ENCODE measurements at regions not wholly inside any gene's neighbourhood (a gene's known extent, or its start where the extent isn't known, plus 50 kb on each side); places are given as distances from the start of the nearest gene placed in this dataset.

DNA sequence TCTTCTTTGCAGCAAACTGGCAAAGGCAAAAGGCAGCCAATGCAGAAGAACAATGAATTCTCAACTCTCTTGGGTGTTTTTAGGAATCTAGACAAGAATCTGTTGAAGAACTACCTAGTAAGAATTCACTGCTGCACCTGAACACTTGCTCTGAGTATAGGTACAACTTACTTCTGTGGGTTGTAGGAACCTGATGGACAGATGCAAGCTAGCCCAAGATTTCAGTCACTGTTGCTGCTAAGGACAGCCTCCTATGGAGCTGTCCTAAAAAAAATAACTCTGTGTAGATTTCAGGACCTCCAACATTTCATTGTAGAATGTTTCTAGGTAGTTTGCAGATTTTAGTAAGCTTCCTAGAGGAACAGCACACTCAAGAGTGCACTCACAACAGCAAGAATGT lies 363.5 kb downstream of the CBLN2 start:
- no peak for DNase-seq

DNA sequence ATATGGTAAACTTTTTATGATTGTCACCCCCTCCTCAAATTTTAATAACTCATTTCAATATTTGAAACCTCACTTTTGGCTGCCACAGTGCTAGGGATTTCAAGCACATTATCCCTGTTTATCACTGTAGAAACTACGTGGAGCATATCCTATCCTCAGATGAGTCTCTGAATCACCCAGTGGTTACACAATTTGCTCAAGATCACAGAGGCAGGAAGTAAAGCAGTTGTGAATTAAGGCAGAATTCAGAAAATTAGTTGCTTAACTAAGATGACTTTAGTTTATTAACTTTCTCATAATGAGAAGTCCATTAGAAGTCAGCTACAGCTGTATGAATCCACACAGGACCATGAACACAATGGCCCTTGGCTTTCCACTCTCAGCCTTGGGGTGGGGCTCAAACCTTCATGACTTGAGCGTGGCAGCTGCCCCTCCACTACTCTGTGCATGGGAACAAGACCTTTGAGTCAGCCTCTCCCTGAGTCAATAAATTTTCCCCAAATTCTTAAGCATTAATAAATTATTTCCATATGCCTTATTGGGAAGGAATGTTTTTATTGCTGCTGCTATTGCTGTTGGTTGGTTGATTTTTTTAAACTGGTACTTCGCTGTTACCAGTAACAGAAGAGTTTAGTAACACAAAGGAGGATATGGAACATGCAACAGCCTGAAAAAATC lies 369.0 kb downstream of the CBLN2 start:
- no peak for DNase-seq

GRCh38 chr18:72171596-72171995 lies 372.5 kb downstream of the CBLN2 start:
- DNase-seq = no peak

- no peak for DNase-seq
Measured at GRCh38 chr18:72161691-72162090, 382.5 kb downstream of the CBLN2 start.

GRCh38 chr18:72160510-72161445 lies 383.4 kb downstream of the CBLN2 start:
- DNase-seq = no peak

DNA sequence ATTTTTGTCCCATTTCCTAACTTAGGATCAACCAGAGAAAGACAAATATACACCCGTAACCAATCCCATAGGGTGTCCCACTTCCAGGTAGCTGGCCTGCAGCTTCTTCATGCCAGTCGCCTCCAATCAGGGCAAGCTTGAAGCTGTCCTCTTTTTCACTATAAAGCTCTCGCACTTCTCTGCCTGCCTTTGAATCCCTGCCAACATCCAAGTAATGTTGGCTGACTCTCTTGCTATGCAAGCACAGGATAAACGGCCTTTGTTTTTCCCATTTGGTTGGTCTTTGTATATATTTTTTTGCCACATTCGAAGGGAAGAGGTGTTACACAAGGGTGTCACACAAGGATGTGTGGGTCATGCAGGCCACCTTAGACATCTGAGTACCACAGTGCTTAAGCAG lies 388.8 kb downstream of the CBLN2 start:
- DNase-seq = no peak

GRCh38 chr18:72154926-72155325 lies 389.2 kb downstream of the CBLN2 start:
- no peak for DNase-seq

- DNase-seq = no peak
Measured at GRCh38 chr18:72152935-72153334, 391.2 kb downstream of the CBLN2 start.

DNA sequence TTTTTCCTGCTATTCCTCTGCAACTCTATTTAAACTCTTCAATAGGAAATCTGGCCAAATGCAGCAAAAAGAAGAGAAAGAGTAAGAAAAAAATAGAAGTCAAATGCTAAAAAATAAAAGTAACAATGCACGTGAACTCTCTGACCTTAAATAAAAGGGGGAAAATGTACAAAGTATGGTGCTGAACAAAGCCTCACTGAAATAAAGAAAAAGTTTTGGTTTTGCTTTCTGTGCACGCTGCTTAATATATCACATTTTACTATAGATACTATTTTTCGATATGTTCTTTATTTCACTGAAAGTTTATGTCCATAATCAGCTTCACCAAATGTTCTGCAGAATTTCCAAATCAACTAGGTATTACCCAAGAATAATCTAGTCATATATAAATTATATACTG lies 396.3 kb downstream of the CBLN2 start:
- DNase-seq = no peak

DNA sequence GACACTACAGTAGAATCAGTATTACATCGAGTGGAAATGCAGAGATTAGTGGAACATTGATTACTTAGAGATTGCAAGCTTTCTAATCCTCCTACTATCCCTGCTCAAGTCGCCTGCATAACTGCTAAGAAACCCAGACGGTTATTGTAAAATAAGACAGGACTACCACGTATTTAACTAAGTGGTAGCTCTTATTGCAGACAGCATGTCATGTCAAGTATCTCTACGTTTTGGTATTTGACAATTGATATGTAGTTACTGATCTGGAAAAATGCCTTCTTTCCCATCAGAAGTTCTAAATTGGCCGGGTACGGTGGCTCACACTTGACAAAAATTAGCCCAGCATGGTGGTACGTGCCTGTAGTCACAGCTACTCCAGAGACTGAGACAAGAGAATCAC lies 404.1 kb downstream of the CBLN2 start:
- DNase-seq = no peak

DNA sequence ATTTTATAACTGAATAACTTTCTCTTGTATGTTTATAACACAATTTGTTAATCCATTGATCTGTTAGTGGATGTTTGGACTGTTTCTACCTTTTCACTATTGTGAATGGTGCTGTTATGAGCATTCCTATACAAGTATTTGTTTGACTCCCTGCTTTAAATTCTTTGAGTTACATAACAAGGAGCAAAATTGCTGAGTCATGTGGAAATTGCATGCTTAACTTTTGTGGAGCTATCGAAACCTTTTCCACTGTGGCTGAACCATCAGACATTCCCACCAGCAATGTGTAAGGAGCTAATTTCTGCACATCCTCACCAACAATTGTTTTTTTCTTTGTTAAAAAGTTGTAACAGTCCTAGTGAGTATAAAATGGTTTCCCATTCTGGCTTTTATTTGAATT lies 415.5 kb downstream of the CBLN2 start:
- DNase-seq = no peak

- no peak for DNase-seq
Measured at GRCh38 chr18:72122103-72122502, 422.0 kb downstream of the CBLN2 start.

- DNase-seq = no peak
Measured at GRCh38 chr18:72119082-72119481, 425.1 kb downstream of the CBLN2 start.

- DNase-seq = no peak
Measured at GRCh38 chr18:72114801-72115594, 429.1 kb downstream of the CBLN2 start.

DNA sequence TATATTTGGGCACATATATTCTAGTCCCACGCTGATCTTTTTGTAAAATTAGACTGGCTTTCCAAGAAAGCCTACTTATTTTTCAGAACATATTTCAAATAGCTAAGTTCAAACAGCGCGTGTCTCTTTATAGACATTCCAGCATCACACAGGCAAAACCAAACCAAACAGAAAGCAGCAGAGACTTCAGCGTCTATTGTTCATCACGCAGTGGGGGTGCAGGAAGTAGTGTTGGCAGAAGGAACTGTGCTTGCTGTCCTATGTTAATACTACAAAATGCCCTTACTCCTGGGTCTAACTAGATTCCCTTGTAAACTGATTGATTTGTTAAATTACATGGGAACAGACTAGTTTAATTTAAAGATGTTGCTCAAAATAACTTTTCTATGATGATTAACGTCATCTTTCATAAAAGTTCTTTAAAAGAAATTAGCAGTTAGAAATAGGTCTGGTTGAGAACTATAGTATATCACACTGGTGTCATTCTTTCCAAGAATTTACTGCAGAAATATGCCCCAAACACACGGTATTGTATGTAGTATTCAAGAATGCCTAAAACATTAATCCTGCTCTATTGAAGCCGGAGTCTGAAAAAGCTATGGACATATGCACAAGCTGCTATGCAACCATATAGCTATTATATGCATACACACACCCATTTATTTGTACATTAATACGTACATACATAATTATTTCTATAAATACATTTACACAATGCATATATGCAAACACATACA lies 436.3 kb downstream of the CBLN2 start:
- DNase-seq = no peak

GRCh38 chr18:72104851-72105250 lies 439.3 kb downstream of the CBLN2 start:
- no peak for DNase-seq

- no peak for DNase-seq
Measured at GRCh38 chr18:72102412-72102811, 441.7 kb downstream of the CBLN2 start.

- no peak for DNase-seq
Measured at GRCh38 chr18:72100465-72101004, 443.6 kb downstream of the CBLN2 start.

GRCh38 chr18:72091369-72091768 lies 452.8 kb downstream of the CBLN2 start:
- DNase-seq = no peak

DNA sequence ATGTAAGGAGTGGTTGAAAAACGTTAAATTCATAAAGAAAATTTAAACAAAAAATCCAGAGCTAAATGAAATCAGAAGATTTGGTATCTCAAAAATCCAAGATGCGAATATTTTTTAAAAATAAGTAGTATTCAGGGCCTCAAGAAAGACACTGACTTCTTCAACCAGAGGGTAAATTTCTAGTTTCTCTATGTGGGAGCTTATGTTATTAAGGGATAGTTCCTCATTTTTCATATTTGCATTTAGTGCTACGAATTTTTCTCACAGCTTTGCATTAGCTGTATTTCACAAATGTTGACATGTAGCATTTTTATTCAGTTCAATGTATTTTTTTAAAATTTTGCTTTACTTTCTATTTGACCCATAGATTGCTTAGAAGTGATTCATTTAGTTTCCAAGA lies 454.7 kb downstream of the CBLN2 start:
- DNase-seq = no peak

- DNase-seq = no peak
Measured at GRCh38 chr18:72086421-72086820, 457.7 kb downstream of the CBLN2 start.

DNA sequence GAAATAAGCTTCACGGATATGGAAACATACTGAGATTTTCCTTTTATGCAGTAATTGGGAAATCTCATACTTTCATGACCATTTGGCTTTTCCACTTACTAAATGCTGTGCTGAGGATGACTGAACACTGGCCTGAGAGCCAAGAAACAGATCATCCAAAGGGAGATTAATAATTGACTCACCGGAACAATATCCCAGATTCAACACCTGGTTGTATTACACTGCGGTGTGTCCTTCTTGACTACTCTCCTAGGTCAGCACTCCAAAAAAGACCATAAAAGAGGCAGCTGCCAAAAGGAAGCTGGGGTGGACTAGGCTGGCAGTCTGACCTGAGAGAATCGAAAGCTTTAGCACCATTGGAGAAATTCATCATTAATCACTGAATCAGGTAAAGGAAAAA lies 469.1 kb downstream of the CBLN2 start:
- no peak for DNase-seq

GRCh38 chr18:72063001-72063400 lies 481.1 kb downstream of the CBLN2 start:
- DNase-seq = no peak

Data from activated CD4-positive, alpha-beta T cell treated with anti-CD3 and anti-CD28 coated beads for 1 hour (primary cell).